H1 (cell line): ENCODE measurements at regions not wholly inside any gene's neighbourhood (a gene's known extent, or its start where the extent isn't known, plus 50 kb on each side); places are given as distances from the start of the nearest gene placed in this dataset.

Experiments used
- CEBPB ChIP-seq: IDR thresholded peaks from 2 replicates; pipeline ENCODE4 v1.6.1; 2012; ENCODE audit warnings: low read depth, low read length
- CHD2 ChIP-seq: IDR thresholded peaks from 2 replicates; pipeline ENCODE4 v1.6.1; 2012; ENCODE audit warnings: low read length, improper control_type of control experiment
- GTF2F1 ChIP-seq: IDR thresholded peaks from 2 replicates; pipeline ENCODE4 v1.6.1; 2012; ENCODE audit warnings: low read depth, low read length, improper control_type of control experiment, borderline replicate concordance
- MAFK ChIP-seq: IDR thresholded peaks from 2 replicates; pipeline ENCODE4 v1.6.1; 2012; ENCODE audit warnings: low read depth, mild to moderate bottlenecking, improper control_type of control experiment, low read length
- PHF8 ChIP-seq: fragments of 200-600 bp; sonication (generic); conservative IDR thresholded peaks from 2 replicates; pipeline ENCODE4 v1.7.1; 2012; ENCODE audit warnings: low read depth, mild to moderate bottlenecking, inconsistent platforms, low read length, moderate library complexity
- SP1 ChIP-seq: IDR thresholded peaks from 2 replicates; pipeline ENCODE4 v1.6.1; 2011; ENCODE audit warnings: low read depth, low read length
- SP2 ChIP-seq: IDR thresholded peaks from 2 replicates; pipeline ENCODE4 v1.6.1; 2012; ENCODE audit warnings: mild to moderate bottlenecking, low read length, inconsistent platforms
- TEAD4 ChIP-seq: IDR thresholded peaks from 2 replicates; pipeline ENCODE4 v1.6.1; 2012; ENCODE audit warnings: low read depth, low read length, inconsistent platforms, mixed read lengths
- YY1 ChIP-seq: IDR thresholded peaks from 2 replicates; pipeline ENCODE4 v1.6.1; 2011; ENCODE audit warnings: low read depth, mild to moderate bottlenecking, low read length
- TF ChIP-seq, protein P1 (sequence below), 3 experiments: IDR thresholded peaks; 1 replicate in 2 of 3; 2 replicates in 1 of 3; pipeline versions ENCODE4 v1.5.1 to v1.6.1; 2011; ENCODE audit warnings: low read length in 3 of 3, mild to moderate bottlenecking in 3 of 3, inconsistent platforms in 2 of 3, low read depth in 1 of 3, moderate library complexity in 1 of 3; ENCODE audit not compliant: insufficient read depth in 1 of 3; ENCODE audit errors: control extremely low read depth in 1 of 3

DNA sequence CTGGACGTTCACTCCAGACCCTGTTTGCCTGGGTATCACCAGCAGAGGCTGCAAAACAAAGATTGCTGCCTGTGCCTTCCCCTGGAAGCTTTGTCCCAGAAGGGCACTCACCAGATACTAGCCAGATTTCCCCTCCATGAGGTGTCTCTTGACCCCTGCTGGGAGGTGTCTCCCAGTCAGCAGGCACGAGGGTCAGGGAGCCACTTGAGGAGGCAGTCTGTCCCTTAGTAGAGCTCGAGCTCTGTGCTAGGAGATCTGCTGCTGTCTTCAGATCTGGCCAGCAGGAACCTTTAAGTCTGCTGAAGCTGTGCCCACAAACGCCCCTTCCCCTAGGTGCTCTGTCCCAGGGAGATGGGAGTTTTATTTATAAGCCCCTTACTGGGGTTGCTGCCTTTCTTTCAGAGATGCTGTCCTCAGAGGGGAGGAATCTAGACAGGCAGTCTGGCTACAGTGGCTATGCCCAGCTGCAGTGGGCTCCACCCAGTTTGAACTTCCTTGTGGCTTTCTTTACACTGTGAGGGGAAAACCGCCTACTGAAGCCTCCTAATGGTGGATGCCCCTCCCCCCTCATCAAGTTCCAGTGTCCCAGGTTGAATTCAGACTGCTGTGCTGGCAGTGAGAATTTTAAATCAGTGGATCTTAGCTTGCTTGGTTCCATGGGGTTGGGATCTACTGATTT is 253.9 kb downstream of the SPATA31D1 start (continued):
- TF ChIP-seq, protein P1, sequence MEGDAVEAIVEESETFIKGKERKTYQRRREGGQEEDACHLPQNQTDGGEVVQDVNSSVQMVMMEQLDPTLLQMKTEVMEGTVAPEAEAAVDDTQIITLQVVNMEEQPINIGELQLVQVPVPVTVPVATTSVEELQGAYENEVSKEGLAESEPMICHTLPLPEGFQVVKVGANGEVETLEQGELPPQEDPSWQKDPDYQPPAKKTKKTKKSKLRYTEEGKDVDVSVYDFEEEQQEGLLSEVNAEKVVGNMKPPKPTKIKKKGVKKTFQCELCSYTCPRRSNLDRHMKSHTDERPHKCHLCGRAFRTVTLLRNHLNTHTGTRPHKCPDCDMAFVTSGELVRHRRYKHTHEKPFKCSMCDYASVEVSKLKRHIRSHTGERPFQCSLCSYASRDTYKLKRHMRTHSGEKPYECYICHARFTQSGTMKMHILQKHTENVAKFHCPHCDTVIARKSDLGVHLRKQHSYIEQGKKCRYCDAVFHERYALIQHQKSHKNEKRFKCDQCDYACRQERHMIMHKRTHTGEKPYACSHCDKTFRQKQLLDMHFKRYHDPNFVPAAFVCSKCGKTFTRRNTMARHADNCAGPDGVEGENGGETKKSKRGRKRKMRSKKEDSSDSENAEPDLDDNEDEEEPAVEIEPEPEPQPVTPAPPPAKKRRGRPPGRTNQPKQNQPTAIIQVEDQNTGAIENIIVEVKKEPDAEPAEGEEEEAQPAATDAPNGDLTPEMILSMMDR (IDR thresholded peaks at IDR 0.05; ENCODE audit: control extremely low read depth in 1 of 3, insufficient read depth in 1 of 3, low read depth in 1 of 3, low read length in 3 of 3), result no peak
- TF ChIP-seq MAFK (no peak), TEAD4 (no peak), CHD2 (no peak), SP2 (no peak), SP1 (no peak), YY1 (no peak), CEBPB (no peak), PHF8 (no peak), GTF2F1 (no peak)
- TF ChIP-seq, all 59 proteins: peak for 0
